Activated naive CD4-positive, alpha-beta T cell treated with Interleukin-2 at 50 U/mL for 16 hours (primary cell): ENCODE measurements at regions not wholly inside any gene's neighbourhood (a gene's known extent, or its start where the extent isn't known, plus 50 kb on each side); places are given as distances from the start of the nearest gene placed in this dataset.

Experiments
- DNase-seq: peaks from one replicate; pipeline ENCODE4 v3.0.0-alpha.2; 2020

DNA sequence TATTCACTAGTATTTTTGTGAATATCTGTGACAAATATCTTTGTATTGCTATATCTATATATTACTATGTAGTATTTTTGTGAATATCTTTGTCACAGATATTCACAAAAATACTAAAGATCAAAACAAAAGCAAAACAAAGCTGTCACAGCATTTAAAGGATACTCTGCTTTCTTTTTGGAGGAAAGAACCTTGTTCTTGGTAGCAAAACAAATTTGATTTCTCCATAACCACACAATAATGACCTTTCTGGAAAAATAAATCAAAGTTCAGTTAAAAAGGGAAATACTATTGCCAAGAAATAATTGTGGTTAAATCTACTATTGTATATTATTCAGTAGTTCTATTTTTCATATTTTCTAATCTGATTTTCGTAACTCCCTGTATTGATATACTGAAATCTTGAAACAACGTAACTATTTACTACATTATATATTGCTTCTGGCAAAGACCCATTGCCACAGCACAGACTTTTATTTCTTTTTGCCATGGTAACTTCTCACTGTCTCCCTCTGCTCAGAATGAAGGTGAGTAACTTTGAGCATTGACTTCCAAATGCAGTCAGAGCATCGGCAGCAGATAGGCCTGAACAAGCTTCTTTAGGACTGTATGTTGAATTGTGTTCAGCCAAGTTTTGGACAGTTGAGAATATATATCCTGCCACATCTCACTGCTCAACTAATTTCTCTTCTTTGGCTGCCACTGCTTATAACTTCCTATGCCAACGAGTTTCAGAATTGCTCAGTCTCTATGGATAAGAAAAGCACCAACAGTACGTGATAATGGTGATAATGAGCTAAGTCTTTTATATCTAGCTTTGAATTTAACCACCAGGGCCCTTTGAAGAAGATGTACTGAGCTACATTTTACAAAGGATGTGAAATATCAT, 1097.2 kb upstream of the GJE1 start:
- no peak for DNase-seq

DNA sequence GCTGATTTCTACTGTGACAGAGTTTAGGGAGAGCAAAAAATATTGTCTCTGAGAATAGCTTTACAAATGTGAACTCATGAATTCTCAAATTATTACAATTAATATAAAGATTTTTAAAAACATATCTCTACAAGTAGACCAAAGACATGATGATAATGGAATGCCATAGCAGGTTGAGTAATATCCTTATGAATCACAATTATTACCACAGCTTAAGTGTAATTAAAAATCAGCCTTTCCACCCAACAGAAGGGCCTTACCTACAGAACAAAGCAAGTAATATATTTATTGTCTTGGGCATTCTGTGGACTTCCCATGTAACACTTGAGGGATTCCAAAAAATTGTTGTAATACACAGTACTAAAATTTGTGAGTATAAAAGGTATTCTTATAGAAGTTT, 1099.6 kb upstream of the GJE1 start:
- no peak for DNase-seq

- no peak for DNase-seq
These were observed 1102.8 kb upstream of the GJE1 start for GRCh38 chr6:141029908-141030307.

DNA sequence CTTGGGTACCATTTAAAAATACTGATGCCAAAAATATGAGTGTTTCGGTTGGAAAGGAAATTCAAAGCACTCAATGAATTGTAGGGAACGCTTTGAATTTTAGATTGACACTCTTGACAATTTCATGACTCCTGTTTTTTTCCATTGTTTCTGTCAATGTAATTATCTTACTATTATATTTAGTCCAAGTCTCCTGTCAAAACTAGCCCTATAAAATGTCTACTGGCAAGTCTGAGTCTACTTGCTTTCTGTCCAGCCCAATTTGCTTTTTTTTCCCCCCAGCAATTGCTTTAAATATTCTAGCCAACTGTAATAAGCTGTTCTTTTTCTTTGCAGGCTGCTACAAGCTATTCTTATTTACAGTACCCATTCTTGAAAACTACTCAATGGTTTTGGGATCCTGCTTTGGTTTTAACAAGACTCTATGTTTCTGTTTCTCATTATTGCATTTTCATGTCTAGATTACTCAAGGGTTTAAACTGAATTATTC, 1103.9 kb upstream of the GJE1 start:
- no peak for DNase-seq

- no peak for DNase-seq
These were observed 1106.2 kb upstream of the GJE1 start for GRCh38 chr6:141026504-141026903.

DNA sequence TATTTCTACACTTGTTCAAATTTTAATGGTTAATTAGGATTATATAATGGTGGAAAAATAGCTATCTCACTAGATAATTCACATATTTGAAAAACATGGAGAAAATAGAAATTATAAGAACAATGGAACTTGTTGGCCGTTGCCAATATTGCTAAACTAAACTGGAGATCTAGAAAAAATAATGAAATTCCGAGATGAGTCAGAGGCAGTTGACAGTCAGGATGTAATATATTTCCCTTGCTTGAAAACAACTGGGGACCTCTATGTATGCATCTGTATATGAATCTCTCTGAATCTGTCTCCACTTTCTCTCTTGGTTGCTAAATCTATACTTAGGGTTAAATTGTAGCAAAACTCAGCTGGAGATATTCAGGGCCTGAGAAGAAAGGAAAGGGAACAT, 1108.2 kb upstream of the GJE1 start:
- no peak for DNase-seq

DNA sequence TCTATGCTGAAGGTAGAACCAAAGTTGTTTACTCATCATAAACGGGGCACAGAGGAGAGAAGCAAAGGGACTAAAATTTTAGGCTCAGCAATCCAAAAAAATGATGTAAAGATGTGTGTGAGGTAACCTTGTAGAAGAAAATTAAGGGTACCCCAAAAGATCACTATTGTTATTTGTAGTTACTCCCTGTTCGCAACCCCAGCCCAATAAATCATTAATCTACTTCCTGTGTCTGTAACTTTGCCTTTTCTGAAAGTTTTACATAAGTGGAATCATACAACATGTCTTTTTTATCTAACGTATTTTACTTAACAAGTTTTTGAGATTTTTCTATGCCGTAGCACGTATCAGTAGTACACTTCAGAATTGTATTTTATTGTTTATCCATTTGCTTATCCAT, 1114.8 kb upstream of the GJE1 start:
- DNase-seq, result no peak

- DNase-seq, result no peak
These were observed 1131.8 kb upstream of the GJE1 start for GRCh38 chr6:141000917-141001316.

GRCh38 chr6:140993515-140993914, 1139.2 kb upstream of the GJE1 start:
- no peak for DNase-seq

DNA sequence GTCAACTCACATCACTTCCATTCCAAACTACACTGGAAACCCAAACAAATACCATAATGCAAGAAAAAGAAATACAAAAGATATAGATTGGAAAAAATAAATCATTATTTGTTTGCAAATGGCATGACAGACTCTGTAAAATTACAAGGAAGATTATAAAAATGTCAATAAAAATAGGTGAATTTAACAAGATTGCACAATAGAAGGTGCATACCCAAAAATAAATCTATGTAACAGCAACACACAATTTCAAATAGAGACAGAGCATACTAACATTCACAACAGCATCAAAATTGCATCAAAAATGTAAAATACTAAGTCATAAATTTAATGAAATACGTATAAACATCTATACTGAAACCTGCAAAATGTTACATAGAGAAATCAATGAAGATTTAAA, 1140.0 kb upstream of the GJE1 start:
- no peak for DNase-seq

- DNase-seq, result no peak
These were observed 1143.9 kb upstream of the GJE1 start for GRCh38 chr6:140988780-140989179.

DNA sequence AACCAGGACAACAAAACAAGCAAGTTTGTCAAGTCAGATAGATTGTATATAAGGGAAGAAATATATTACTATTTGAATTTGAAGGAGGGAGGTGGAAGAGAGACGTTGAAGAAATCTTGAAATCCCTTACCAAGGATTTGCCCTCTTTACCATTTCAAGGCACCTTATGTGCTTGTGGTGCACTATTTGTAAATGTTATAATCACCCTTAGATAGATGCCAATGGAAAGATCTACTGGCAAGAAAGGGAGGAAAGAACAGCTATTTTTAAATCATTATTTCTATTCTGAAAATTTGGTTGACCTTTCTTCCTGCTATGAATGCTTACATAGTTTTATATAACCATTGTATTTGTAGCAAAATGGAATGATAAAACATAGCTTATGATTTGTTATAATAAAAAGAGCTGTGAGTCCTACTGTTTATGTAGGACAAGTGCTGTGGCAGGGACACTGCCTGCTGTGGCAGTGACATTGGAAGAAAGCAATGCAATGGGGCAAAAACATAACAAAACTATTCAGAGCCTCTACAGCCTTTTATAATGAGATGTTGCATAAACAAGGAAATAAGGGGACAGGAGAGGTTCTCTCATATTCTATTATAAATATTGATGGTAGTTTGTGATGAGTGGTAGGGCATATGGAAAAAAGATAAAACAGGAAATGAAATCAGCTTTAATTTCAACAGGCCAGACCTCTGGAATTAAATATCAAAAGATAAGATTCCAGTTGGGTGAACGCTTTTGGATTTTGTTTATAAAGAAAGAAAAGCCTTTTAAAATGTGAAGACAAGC, 1145.2 kb upstream of the GJE1 start:
- no peak for DNase-seq

DNA sequence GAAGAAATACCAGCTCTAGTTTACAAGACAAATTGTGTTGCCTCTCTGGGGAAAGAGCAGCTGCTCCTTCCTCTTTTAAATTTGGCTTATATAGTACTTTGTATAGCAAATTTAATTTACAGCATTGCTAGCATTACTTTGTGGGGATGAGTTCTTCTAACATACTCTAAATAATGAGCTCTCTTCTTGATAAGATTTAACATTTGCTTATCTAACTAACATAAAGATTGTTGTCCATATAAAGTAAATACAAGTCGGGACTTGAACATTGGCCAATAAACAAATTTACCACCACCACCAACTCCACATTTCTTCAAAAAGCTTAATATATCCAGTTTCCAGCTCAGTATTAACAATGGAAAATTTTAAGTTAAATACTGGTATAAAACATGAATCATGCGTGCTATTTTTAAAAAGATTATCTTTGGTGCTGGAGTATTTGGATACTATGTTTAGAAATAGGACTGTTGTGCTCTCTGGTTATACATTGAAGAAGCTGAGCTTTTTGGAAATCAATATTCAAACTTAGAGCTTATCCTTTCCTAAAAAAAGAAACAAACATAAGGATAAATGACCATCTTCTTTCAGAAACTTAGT, 1146.9 kb upstream of the GJE1 start:
- no peak for DNase-seq

DNA sequence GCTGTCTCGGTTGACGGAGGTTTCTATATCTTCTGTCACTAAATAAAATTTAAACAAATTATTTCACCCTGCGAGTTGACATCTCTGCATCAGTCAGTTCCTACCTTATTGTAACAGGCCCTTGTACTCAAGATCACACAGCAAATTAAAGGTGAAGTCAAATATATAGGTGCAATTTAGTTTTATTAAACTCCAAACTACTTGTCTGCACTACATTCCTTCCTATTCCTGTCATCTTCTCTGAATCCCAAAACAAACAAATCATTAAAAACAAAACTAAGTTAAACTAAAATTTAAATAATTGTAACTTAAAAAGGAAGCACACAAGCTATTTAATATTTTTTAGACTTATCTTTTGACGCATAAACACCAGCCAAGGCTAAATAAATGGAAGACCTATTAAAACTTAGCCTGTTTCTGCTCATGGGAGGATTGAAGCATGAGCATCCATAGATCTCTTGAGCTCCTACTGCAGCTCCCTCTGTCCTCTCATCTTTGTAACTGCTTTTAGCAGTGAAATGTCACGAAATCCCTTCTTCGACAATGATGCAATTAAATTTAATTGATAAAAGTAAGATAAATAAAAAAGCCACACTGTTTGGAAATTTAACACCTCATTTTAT, 1152.3 kb upstream of the GJE1 start:
- DNase-seq, result no peak

- DNase-seq, result no peak
These were observed 1153.1 kb upstream of the GJE1 start for GRCh38 chr6:140979642-140980091.

DNA sequence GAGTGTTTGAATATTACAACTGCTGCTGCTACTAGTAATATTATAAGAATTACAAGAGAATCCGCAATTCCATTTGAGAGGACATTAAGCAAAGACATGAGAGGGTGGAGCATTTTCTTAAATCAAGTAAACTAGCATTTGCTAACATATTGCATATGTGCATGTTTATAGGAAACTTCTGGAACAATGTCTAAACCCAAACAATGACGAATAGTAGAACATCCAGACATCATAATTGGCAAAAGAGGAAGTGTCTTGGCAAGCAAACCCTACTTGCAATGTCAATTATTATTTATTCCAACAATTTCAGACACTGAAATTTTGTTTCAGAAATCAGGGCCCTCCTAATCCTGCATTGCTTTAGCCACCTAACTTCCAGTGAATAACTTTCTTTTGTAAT, 1155.3 kb upstream of the GJE1 start:
- no peak for DNase-seq

GRCh38 chr6:140976806-140977205, 1155.9 kb upstream of the GJE1 start:
- no peak for DNase-seq

DNA sequence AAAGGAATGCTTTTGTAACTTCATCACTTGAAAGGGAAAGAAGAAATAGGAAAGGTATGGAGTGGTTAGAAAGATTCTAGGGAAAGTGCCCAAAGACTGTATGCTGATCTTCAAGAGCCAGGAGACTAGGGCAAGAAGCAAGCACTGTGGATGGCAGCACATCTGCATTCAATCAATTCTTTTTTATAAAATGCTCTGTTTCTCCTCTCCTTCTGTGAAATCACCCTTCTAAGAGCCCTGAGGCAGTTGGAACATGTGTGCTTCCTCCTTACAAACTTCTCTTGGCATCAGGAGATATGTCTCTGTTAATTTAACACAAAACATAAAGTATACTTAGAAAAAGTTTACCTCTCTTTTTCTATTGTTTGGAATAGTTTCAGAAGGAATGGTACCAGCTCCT, 1162.2 kb upstream of the GJE1 start:
- no peak for DNase-seq

DNA sequence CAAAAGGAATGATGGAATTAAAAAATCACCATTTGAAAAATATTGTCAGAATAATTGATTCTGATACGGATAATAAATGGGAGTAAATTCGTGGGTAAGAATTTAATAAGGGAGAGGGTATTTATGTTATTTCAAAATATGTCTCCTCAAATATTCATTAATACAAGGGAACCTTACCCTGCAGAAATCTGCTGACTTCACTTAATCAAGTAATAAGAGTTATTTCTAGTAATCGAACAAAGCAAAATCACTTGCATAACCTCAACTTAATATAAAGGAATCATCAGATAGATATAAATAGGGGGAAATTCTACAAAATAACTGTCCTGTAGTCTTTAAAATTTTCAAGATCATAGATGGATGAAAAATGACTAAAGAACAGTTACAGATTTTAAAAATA, 1164.7 kb upstream of the GJE1 start:
- DNase-seq, result no peak

GRCh38 chr6:140966676-140967075, 1166.0 kb upstream of the GJE1 start:
- DNase-seq, result no peak

- no peak for DNase-seq
These were observed 1172.2 kb upstream of the GJE1 start for GRCh38 chr6:140960566-140960965.

- DNase-seq, result no peak
These were observed 1175.3 kb upstream of the GJE1 start for GRCh38 chr6:140957386-140957785.
